ENCODE measurements at regions not wholly inside any gene's neighbourhood (a gene's known extent, or its start where the extent isn't known, plus 50 kb on each side); places are given as distances from the start of the nearest gene placed in this dataset.

GRCh38 chr13:107845911-107846310, 369.4 kb downstream of the LIG4 start (continued):
- TF ChIP-seq AFF4 (CRISPR knock-in tag; IDR thresholded peaks at IDR 0.05; ENCODE audit: borderline replicate concordance) (no peak), CDX4 (CRISPR knock-in tag; IDR thresholded peaks at IDR 0.05; ENCODE audit: borderline replicate concordance) (no peak)

GRCh38 chr13:107843681-107844080, 371.7 kb downstream of the LIG4 start:
- H3K27me3 Mint-ChIP-seq (ENCODE audit: low read depth): no peaks in the 10 kb centered on the region
- H3K36me3 Mint-ChIP-seq: no peaks in the 10 kb centered on the region
- ATAC-seq (no peak), DNase-seq (ENCODE audit: low spot score) (no peak)
- H3K9me3 Mint-ChIP-seq: no peaks in the 10 kb centered on the region
- peaks cover 53% of the 10 kb centered on the region for H3K4me1 Mint-ChIP-seq
- TF ChIP-seq AR (CRISPR knock-in tag; IDR thresholded peaks at IDR 0.05): no peak
- TF ChIP-seq ZNF138 (CRISPR knock-in tag; conservative IDR thresholded peaks at IDR 0.05): no peak
- no peak for TF ChIP-seq CTCF (IDR thresholded peaks at IDR 0.05)
- no peak for TF ChIP-seq ARID4B (CRISPR knock-in tag; IDR thresholded peaks at IDR 0.05; ENCODE audit: borderline replicate concordance)
- ChIA-PET POLR2A (no interaction called here), CTCF (no interaction called here)
- H3K4me3 Mint-ChIP-seq: peak overlapping the region; percentile 24
- peak overlapping the region; percentile 92 for H3K27ac Mint-ChIP-seq

- no peak for DNase-seq (ENCODE audit: low spot score)
- H3K36me3 Mint-ChIP-seq: no peaks in the 10 kb centered on the region
- POLR2A ChIA-PET: no interaction called here
- peak; percentile 52 for ATAC-seq
- H3K27ac Mint-ChIP-seq: peak overlapping the region; percentile 92
- CTCF ChIA-PET: interaction anchor here (1.1 kb wide), 1 partner anchor 640 kb away, joined by 4 read pairs; no protein-coding TSS in a partner anchor
- H3K9me3 Mint-ChIP-seq: no peaks in the 10 kb centered on the region
- H3K4me1 Mint-ChIP-seq: peaks cover 57% of the 10 kb centered on the region
- peak overlapping the region; percentile 24 for H3K4me3 Mint-ChIP-seq
- no peaks in the 10 kb centered on the region for H3K27me3 Mint-ChIP-seq (ENCODE audit: low read depth)
- TF ChIP-seq ZNF138 (CRISPR knock-in tag; conservative IDR thresholded peaks at IDR 0.05): no peak
- TF ChIP-seq GRHL2 (CRISPR knock-in tag; IDR thresholded peaks at IDR 0.05; ENCODE audit: insufficient replicate concordance, severe bottlenecking): no peak
- no peak for TF ChIP-seq NR3C1 (CRISPR knock-in tag; conservative IDR thresholded peaks at IDR 0.05; ENCODE audit: low read depth)
- TF ChIP-seq ZNF512 (CRISPR knock-in tag; IDR thresholded peaks at IDR 0.05; ENCODE audit: borderline replicate concordance): no peak
- no peak for TF ChIP-seq SMAD3 (CRISPR knock-in tag; IDR thresholded peaks at IDR 0.05; ENCODE audit: borderline replicate concordance)
- no peak for TF ChIP-seq JAZF1 (CRISPR knock-in tag; IDR thresholded peaks at IDR 0.05)
Measured at GRCh38 chr13:107843281-107843680, 372.1 kb downstream of the LIG4 start.
